ENCODE measurements at regions not wholly inside any gene's neighbourhood (a gene's known extent, or its start where the extent isn't known, plus 50 kb on each side); places are given as distances from the start of the nearest gene placed in this dataset.

DNA sequence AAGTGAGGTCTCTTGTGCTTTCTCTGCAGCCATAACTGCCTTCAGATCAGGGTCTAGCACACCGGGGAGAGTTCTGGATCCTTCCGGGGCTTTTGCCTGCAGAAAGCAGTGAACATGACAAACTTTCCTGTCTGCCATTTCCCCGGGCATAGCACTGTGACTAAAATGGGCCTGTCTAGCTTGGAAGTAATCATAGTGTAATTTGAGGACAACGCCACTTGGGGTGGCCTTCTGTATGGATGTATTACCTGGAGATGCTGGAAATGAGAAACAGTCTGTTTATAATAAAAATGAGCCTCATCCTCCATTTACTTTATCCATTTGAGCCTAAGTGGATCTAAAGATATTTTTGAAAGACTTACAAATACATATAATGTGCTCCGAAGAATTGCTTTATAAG, 453.7 kb downstream of the VRK1 start:
- Histone ChIP-seq H3K4me1 (ENCODE audit: control insufficient read depth in 2 of 3, insufficient read depth in 2 of 3, low read depth in 1 of 3, low read length in 3 of 3) (no peaks in the 10 kb centered on the region), H3K4me3 (ENCODE audit: low read length in 3 of 3) (no peak overlapping the region), H3K9me3 (ENCODE audit: control insufficient read depth in 2 of 3, insufficient read depth in 1 of 3, low read length in 3 of 3) (no peaks in the 10 kb centered on the region), H3K27ac (ENCODE audit: low read depth in 2 of 2, low read length in 2 of 2) (no peak overlapping the region), H3K36me3 (ENCODE audit: control insufficient read depth in 2 of 3, insufficient read depth in 3 of 3, low read length in 3 of 3) (no peaks in the 10 kb centered on the region), H3K9ac (ENCODE audit: low read length in 3 of 3) (no peak overlapping the region), H3K27me3 (ENCODE audit: control insufficient read depth, insufficient read depth, low read length) (no peaks in the 10 kb centered on the region)
- DNase-seq = no peak
- no peak for TF ChIP-seq CTCF (IDR thresholded peaks at IDR 0.05; ENCODE audit: borderline replicate concordance, extremely low read depth, insufficient read depth)
- intact Hi-C loops (cut with DNase I) = no loop called here
- FAIRE-seq = no peak

GRCh38 chr14:97251491-97252155, 454.4 kb downstream of the VRK1 start:
- Histone ChIP-seq H3K9me3 (ENCODE audit: control insufficient read depth in 2 of 3, insufficient read depth in 1 of 3, low read length in 3 of 3) (no peaks in the 10 kb centered on the region), H3K4me1 (ENCODE audit: control insufficient read depth in 2 of 3, insufficient read depth in 2 of 3, low read depth in 1 of 3, low read length in 3 of 3) (no peaks in the 10 kb centered on the region), H3K4me3 (ENCODE audit: low read length in 3 of 3) (no peak overlapping the region), H3K27ac (ENCODE audit: low read depth in 2 of 2, low read length in 2 of 2) (no peak overlapping the region), H3K36me3 (ENCODE audit: control insufficient read depth in 2 of 3, insufficient read depth in 3 of 3, low read length in 3 of 3) (no peaks in the 10 kb centered on the region), H3K9ac (ENCODE audit: low read length in 3 of 3) (no peak overlapping the region), H3K27me3 (ENCODE audit: control insufficient read depth, insufficient read depth, low read length) (no peaks in the 10 kb centered on the region)
- no peak for DNase-seq
- intact Hi-C loops (cut with DNase I) = no loop called here
- no peak for TF ChIP-seq CTCF (IDR thresholded peaks at IDR 0.05; ENCODE audit: borderline replicate concordance, extremely low read depth, insufficient read depth)
- no peak for FAIRE-seq

GRCh38 chr14:97253756-97254155, 456.6 kb downstream of the VRK1 start:
- Histone ChIP-seq H3K27me3 (ENCODE audit: control insufficient read depth, insufficient read depth, low read length) (no peaks in the 10 kb centered on the region), H3K9me3 (ENCODE audit: control insufficient read depth in 2 of 3, insufficient read depth in 1 of 3, low read length in 3 of 3) (no peaks in the 10 kb centered on the region), H3K9ac (ENCODE audit: low read length in 3 of 3) (no peak overlapping the region), H3K4me3 (ENCODE audit: low read length in 3 of 3) (no peak overlapping the region), H3K27ac (ENCODE audit: low read depth in 2 of 2, low read length in 2 of 2) (no peak overlapping the region), H3K4me1 (ENCODE audit: control insufficient read depth in 2 of 3, insufficient read depth in 2 of 3, low read depth in 1 of 3, low read length in 3 of 3) (no peaks in the 10 kb centered on the region), H3K36me3 (ENCODE audit: control insufficient read depth in 2 of 3, insufficient read depth in 3 of 3, low read length in 3 of 3) (no peaks in the 10 kb centered on the region)
- intact Hi-C loops (cut with DNase I) = no loop called here
- no peak for TF ChIP-seq CTCF (IDR thresholded peaks at IDR 0.05; ENCODE audit: borderline replicate concordance, extremely low read depth, insufficient read depth)
- DNase-seq (no peak), FAIRE-seq (no peak)

GRCh38 chr14:97262336-97262735, 465.2 kb downstream of the VRK1 start:
- Histone ChIP-seq H3K27ac (ENCODE audit: low read depth in 2 of 2, low read length in 2 of 2) (no peak overlapping the region), H3K4me3 (ENCODE audit: low read length in 3 of 3) (no peak overlapping the region), H3K4me1 (ENCODE audit: control insufficient read depth in 2 of 3, insufficient read depth in 2 of 3, low read depth in 1 of 3, low read length in 3 of 3) (no peaks in the 10 kb centered on the region), H3K9ac (ENCODE audit: low read length in 3 of 3) (no peak overlapping the region), H3K27me3 (ENCODE audit: control insufficient read depth, insufficient read depth, low read length) (no peaks in the 10 kb centered on the region), H3K9me3 (ENCODE audit: control insufficient read depth in 2 of 3, insufficient read depth in 1 of 3, low read length in 3 of 3) (no peaks in the 10 kb centered on the region), H3K36me3 (ENCODE audit: control insufficient read depth in 2 of 3, insufficient read depth in 3 of 3, low read length in 3 of 3) (no peaks in the 10 kb centered on the region)
- intact Hi-C loops (cut with DNase I) = no loop called here
- DNase-seq (no peak), FAIRE-seq (no peak)
- TF ChIP-seq CTCF (IDR thresholded peaks at IDR 0.05; ENCODE audit: borderline replicate concordance, extremely low read depth, insufficient read depth) = no peak

Data from kidney (tissue), 13 donors.